ENCODE measurements at regions not wholly inside any gene's neighbourhood (a gene's known extent, or its start where the extent isn't known, plus 50 kb on each side); places are given as distances from the start of the nearest gene placed in this dataset.
A peak's percentile ranks its signal among the peaks of the same experiment; 100 is the strongest.

- Mint-ChIP-seq H3K27me3 (ENCODE audit: insufficient read depth, low read depth, poor library complexity) (peaks cover 13% of the 10 kb centered on the region), H3K27ac (no peak overlapping the region), H3K4me1 (peaks cover 29% of the 10 kb centered on the region), H3K4me3 (no peak overlapping the region), H3K9me3 (peaks cover 15% of the 10 kb centered on the region), H3K36me3 (ENCODE audit: low read depth) (peaks cover 27% of the 10 kb centered on the region)
- Histone ChIP-seq H3K27me3 (ENCODE audit: insufficient read depth) (no peaks in the 10 kb centered on the region), H3K36me3 (ENCODE audit: insufficient read depth) (no peaks in the 10 kb centered on the region), H3K4me2 (peak overlapping the region; percentile 64), H3F3A (replicated peaks; ENCODE audit: low read depth) (no peaks in the 10 kb centered on the region), H3K9me2 (ENCODE audit: insufficient read depth) (no peaks in the 10 kb centered on the region), H4K20me1 (replicated peaks; ENCODE audit: insufficient read depth) (peaks cover 5% of the 10 kb centered on the region; the same call in 1 of the 2 replicates), H2AFZ (no peak overlapping the region), H3K4me3 (no peak overlapping the region), H3K27ac (ENCODE audit: low read depth) (no peak overlapping the region), H3K79me2 (replicated peaks; ENCODE audit: insufficient read depth) (peaks cover 69% of the 10 kb centered on the region), H3K4me1 (ENCODE audit: insufficient read depth) (peaks cover 21% of the 10 kb centered on the region)
- DNase-seq (ENCODE audit: low spot score), result peak; percentile 54
- TF ChIP-seq POLR2AphosphoS5 (IDR thresholded peaks at IDR 0.05; ENCODE audit: low read depth), result no peak
- no peak for TF ChIP-seq REST (IDR thresholded peaks at IDR 0.05; ENCODE audit: unreplicated experiment)
- TF ChIP-seq CTCF (conservative IDR thresholded peaks at IDR 0.05; ENCODE audit: low read depth in 2 of 2), result peak; percentile 44 to 54
- no peak for TF ChIP-seq EZH2 (IDR thresholded peaks at IDR 0.05; ENCODE audit: low read depth, unreplicated experiment)
- no peak for TF ChIP-seq ZNF462 (CRISPR knock-in tag; IDR thresholded peaks at IDR 0.05)
- peak; percentile 62 for ATAC-seq
Observed at GRCh38 chrX:115912372-115912897, 258.1 kb upstream of the AGTR2 start.

Data from GM23338 (cell line).